COR-L47 (cell line): ENCODE measurements at regions not wholly inside any gene's neighbourhood (a gene's known extent, or its start where the extent isn't known, plus 50 kb on each side); places are given as distances from the start of the nearest gene placed in this dataset.
"Not testable (repeated sequence)": the region's sequence is repeated elsewhere in the genome, so short reads cannot be mapped to it uniquely, and the experiment has no call there.

Source experiments
- DNase-seq: peaks from one replicate; lab custom pipeline; 2025; lab: John Stamatoyannopoulos, UW

DNA sequence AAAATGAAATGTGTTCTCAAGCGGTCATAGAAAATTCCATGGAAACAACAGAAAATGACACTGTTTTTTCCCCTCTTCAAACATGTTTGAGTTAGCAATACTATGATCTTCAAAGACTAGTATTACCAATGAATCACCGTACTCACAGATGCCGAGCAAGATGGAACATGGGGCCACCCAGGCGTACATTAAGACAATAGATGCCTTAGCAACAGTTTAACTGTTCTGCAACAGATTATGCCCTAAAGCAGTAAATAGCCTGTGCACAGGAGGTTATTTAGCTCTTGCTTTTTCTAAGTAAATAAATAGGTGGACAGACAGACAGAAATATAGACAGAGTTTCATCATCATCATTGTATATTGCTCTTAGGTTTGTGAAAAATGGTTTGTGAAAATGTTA lies 284.0 kb upstream of the DEFB112 start:
- no peak for DNase-seq

DNA sequence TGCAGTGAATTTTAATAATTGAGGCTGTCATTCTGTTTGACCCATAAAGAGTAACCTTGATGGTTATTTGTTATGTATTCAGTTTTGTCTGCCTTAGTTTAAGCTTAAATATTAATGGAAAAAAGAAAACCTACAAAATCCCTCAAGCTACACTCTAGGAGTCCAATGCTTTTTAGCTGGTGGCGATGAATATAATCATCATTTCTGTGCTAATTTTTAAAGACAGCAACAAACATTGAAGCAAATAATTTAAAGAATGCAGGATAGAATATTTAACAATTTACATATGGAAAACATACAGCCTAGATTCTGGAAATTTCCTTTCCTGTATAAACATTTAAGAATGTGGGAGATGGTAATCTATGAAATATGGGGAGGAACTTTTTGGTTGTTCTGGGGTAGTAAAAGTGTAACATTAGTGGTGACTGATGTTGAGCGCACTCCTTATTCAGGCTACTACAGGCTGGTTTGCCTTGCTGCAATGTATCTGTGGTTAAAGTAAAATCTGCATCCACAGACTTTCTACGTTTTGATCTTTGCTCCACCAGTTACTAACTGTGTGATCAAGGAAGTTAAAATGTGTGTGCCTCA lies 287.9 kb upstream of the DEFB112 start:
- DNase-seq: no peak

DNA sequence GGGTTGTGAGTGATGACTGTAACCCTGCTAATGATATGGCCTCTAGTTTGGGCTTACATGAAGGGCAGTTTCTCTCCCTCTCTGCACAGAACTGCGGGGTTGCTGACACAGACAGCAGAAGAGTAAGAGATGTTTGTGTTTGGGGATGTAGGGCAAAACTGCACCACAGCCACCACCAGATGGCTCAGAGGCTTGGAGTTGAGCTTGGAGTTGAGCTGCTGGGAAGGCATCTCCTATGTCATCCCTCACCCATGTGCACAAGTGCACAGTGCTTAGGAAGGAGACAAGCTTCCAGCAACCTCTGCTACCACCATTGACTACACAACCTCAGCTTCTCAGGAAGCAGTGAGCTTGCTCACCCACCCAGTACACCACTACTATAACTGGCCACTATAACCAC lies 303.9 kb upstream of the DEFB112 start:
- DNase-seq: no peak

DNA sequence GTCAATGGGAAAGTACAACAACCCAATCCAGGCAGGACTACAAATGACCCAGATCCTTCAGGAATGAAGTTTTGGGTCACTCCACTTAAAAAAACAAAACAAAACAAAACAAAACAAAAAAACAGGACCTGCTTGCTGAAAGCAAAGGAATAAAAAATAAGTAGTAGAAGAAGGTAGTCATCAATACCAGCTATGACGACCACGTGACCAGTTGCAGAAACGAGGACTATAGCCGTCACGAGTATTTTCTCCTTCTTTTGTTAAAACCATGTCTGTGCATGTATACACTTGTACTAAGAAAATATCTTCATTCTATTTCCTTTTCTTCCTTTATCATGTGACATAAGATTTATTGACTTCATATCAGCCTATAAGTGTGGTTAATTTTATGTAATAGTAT lies 308.4 kb upstream of the DEFB112 start:
- DNase-seq: no peak

DNA sequence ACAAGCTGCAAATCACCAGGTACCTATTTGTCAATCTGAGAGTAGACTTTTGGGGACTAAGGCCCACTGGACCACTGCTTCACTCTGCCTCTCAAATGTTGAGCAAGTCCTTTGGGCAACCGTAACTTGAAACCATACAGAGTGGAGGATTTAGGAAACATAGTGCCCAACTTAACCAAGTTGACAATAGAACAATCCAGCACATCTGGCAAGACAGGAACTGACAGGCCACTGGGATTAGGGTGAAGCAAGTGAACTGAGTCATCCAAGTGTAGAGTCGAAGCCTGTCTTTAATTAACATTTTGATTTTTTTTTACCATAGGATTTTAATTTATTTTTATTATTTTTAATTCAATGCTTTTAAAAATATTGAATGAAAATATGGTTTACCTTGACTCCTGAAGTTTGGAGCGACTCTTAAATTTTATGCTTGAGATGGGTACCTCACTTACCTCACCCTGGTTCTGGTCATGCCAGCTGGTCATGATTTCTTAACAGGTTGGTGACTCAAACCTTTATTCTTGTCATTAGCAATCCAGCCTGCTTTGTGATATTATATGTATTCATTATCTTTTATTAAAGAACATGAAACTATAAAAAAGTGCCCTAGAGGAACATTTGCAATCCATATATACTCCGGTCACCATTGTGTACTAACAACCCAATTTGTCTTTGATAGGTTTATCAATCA lies 312.1 kb upstream of the DEFB112 start:
- no peak for DNase-seq

DNA sequence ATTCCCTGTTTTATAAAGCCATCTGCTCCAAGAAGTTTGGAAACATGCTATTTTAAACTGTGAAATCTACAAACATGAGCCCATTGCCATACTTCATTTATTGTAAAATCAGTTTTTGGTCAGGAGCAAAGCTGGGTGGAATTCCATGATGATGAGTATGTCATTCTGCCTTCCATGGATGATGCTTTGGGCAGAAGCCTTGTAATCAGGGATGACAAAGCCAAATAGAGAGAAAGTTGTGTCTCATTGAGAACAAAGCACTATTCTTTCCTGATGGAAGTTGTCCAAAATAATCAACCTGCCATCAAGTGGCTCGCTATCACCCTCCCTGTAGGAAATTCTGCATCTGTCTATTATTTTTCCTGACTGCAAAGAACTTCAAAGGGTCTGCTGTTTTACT lies 313.0 kb upstream of the DEFB112 start:
- no peak for DNase-seq

DNA sequence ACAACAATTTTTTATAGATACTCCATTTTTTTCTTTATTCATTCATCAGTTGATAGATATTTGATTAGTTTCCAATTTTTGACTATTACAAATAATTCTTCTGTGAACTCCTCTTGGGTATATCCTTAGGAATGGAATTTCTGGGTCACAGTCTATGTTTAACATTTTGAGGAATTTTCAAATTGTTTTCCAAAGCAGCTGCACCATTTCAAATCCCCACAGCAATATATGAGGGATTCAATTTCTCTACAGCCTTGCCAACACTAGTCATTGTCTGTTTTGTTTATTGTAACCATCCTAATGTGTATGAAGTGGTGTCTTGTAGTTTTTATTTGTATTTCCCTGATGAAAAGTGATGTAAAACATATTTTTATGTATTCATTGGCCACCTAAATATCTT lies 320.3 kb upstream of the DEFB112 start:
- DNase-seq: no peak

DNA sequence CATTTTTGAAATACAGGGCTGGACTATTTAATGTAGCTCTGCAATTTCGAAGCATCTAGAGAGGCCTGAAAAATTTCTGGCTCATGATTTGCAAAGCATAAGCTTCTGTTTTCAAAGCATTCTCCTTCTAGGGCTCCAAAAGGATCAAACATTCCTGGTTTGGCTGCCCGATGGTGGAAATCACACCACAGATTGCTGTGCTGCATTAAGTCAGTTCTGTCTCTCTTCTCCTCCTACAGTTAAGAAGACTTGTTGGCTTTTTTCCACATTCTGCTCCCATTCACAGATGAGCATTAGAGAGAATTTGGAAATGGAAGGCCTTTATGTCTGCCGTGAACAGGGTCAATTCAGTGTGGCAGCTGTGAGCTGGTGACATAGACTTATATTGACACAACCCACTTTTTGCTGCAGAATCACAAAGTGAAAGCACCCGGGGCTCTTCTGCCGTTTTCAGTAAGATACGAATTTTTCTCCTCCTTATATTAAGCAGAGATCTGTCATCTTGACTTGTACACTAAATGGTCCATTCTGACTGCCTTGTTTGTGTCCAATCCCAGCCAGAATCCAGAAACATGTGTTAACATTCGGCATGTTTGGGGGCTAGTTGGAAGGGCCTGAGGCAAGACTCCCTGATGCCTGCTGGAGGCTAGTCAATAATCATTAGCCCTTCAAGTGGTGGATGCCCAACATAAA lies 330.8 kb upstream of the DEFB112 start:
- no peak for DNase-seq

DNA sequence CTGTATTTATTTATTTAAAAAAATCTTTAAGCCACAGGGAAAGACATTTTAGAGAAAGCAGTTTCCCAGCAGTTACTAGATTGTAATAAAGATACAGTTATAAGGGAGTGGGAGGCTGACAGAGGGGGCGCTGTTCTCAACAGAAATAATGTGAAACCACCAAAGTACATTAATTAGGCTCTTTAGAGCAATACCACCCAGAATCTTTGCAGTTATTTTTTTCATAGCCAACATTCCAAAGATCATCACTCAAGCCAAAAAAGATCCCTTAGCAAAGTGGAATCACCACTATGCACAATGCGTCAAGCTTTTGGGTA lies 331.3 kb upstream of the DEFB112 start:
- DNase-seq: no peak

DNA sequence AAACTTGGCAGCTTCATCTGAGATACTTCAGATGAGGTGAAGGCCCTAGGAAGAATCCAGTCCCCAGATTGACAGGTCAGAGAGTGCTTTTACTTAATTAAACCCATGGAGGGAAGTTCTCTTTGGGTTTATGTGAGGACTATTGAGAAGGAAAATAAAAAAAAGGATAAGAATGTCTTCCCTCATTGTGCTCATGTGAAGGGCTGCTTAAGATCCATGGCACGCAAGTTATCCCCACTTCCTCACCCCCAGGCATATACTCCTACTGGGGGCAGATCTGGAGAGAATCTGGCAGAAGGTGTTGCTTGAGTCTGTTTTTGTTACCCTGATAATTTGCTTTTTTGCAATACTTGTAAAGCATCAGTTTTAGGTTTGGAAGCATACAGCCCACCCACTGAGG lies 322.9 kb upstream of the TFAP2D start:
- no peak for DNase-seq

DNA sequence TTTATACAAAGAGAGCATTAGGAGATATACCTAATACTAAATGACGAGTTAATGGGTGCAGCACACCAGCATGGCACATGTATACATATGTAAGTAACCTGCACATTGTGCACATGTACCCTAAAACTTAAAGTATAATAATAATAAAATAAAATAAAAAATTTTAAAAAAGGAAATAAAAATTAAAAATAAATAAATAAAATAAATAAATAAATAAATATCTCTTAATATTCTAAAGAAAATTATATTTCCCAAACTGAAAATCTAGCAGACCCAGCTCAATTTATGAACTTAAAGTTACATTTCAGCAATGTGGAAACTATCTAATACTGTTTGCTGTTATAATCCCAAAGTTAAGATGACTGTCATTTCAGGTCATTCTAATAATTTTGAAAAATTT lies 319.2 kb upstream of the TFAP2D start:
- DNase-seq: not testable (repeated sequence)

DNA sequence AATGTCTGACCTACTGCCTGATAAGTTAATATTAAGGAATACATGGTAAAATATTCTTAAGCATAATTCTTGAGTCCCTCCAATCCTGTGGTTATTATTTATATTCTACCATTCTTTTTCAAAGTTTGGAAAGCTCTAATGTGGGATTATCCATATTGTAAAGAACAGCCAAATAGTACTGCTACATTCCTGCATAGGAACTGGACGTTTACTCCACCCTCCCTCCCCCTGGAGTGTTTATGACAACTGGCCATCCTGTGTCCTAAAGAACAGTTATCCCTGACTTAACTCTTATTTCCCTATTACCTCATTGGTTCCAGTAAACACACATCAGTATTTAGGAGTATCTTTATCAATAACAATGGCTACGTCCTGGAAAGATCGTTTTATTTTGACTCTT lies 308.7 kb upstream of the TFAP2D start:
- no peak for DNase-seq

DNA sequence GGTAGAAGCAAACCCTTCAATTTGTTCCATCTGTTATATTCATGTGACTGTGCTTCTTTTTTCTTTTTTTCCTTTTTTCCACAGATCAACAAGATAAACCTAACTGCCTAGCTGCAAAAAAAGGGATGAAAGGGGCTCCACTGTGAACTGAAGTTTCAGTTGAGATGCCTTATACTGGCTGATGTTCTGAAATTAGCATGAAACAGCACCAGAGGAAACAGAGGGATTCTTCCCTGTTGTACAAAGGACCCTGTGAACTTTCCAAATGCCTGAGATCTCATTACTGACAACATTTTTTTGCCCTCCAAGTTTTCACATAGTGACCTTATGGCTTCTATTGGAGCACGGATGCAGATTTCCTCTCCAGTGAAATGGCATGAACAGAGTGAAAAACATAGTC lies 302.7 kb upstream of the TFAP2D start:
- DNase-seq: no peak

DNA sequence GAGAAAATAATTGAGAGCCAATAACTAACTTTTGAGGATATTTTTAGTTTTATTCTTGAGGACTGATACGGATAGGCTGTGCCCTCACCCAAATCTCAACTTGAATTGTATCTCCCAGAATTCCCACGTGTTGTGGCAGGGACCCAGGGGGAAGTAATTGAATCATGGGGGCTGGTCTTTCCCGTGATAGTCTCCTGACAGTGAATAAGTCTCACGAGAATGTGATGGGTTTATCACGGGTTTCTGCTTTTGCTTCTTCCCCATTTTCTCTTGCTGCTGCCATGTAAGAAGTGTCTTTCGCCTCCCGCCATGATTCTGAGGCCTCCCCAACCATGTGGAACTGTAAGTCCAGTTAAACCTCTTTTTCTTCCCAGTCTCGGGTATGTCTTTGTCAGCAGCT lies 292.3 kb upstream of the TFAP2D start:
- DNase-seq: not testable (repeated sequence)

DNA sequence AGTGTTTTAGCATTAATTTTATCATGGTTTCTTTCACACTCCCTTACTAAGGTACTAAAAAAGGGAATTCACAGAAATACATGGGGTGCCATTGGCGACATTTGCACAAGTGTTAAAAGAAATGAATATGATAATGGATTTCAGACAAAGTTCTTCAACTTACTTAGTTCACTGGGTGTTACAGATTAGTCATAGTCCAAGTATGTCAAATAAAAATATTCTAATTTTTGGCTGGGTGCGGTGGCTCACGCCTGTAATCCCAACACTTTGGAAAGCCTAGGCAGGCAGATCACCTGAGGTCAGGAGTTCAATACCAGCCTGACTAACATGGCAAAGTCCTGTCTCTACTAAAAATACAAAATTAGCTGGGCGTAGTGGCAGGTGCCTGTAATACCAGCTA lies 286.1 kb upstream of the TFAP2D start:
- no peak for DNase-seq

DNA sequence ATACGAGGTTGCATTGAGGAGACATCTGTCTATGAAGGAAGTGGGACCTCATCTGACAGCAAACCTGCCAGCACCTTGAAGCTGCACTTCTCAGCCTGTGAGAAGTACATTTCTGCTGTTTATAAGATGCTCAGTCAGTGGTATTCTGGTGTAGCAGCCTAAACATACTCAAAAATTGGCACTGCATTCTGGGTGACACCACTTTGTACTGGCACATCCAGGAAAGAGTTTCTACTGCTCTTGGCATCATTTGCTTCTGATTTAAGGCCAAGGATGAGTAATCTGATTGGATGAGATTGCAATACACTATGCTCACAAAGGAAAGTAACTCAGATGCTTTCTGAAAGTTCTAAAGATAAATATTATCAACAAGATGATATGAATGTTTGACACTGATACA lies 275.4 kb upstream of the TFAP2D start:
- no peak for DNase-seq

DNA sequence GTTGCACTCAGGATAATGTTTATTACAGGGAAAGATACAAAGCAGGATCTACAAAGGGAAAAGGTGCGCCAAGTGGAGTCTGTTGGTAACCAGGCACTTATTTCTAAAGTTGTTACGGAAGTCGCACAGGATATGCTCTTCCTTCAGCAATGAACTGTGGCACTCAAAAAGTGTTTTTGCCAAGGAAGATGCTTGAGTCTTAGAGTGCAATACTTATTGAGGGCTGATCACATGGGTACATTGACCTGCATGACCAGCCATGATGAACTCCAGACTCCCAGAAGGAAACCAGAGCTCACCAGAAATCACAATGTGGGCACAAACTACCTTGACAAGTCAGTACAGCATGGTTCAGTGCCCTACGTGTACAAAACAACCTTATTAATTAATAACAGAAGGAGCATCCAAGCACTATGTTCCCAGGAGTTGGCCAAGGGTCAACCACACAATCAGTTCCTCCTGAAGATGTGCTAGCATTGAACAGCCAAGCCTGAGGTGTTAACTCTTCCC lies 270.7 kb upstream of the TFAP2D start:
- no peak for DNase-seq

DNA sequence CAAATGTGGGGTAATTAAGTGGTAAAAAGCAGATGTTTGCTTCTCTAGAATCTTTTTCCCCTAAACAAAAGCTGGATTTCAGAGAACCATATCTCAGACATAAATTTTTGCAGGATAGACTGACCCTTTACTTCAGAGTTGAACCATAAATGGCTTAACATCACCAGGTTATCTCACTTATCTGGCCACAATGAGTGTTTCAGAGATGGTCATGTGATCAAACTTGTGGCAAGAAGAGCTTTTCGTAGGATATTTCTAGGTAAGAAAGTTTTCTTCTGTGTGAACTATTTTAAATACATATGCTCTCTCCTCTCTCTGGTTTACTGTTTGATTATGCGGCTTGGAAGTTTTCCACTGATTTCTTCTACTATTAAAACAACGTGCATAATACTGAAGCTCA lies 270.2 kb upstream of the TFAP2D start:
- DNase-seq: no peak

DNA sequence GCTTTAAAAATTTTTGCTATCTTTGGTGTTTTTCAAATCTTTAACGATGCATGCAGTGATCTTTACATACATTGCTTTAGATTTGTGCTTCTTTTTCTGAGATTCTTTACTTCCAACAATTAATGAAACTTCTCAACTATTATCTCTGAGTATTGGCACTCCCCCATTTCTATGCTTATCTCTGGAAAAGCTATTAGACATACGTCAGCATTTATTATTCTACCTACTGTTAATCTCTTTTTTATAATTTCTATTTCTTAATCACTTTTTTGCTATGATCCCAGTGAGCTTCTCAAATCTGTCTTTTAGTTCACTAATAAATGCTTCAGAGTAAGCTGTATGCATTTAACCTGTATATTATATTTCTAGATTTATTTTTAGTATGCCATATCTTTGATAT lies 264.2 kb upstream of the TFAP2D start:
- DNase-seq: no peak

DNA sequence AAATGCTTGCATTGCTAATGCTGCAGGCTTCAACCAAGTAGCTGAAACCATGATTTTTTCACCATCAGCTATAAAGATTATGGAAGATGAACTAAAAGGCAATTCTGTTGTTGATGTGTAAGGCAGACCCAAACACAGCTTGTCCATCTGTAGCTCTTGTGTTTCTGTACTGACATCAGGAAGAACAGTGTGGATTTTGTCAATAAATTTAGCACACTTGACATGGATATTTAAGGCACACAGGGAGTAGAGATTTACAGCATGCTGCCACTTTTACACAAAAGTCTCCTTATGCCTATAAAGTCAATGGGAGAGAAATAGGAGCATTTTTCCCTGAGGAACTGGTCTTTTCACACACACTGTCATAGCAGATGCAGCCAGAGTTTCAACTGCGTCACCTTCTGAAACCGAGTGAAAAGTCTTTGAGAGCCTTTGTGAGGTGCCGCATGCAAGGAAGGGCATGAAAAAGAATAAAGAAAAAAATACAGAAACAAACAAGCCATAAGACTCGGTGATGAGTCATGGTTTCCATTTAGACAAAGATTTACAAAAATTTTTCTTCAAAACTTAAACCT lies 261.4 kb upstream of the TFAP2D start:
- DNase-seq: no peak

DNA sequence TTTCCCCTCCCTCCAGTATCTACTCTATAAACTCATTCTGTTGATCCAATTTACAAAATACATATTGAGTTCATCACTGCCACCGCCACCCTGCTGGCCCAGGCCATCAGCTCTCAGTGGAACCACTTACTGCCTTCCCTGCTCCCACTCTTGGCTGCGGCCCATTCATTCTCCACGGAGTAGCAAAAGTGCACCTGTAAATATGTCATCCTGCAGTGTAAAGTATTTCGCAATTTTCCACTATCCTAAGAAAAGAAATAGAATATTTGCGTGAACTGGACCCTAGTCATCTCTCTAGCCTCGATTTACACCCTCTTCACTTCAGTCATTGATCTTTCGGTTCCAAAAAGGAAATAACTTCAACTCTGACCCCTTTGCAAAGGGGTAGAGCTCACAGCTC lies 258.3 kb upstream of the TFAP2D start:
- no peak for DNase-seq

DNA sequence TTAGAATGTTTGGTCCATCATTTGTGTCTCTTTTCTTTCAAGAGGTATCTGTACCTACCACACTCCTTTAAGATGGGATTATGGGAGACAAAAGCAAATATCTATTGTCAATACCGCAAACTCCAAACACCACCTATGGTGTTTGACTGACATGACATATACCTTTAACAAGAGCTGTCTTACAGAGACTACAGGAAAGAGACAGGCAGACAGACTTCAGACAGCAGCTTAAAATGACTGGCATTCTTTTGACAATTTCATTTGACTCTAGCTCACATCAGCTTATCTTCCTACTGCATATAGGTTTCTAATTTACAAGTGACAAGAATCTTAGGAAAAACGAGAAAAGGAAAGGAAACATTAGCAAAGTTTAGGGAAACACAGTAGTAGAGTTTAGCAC lies 256.0 kb upstream of the TFAP2D start:
- DNase-seq: no peak

DNA sequence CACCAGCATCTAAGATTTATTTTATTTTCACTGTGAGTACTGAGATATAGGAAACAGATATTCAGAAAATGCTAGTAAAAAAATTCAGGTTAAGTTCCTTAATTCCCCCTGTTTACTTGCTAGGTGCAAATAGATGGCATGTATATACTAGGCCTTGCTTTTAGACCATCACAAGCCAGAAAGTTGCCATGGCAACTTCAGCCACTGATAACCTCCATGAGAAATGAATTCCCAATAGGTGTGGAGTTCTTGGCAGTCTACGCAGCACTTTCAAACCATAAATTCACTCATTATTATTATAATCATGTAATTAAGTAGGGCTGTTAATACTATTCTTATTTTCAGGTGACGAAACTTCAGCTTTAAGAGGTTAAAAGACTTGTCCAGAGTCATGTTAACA lies 251.6 kb upstream of the TFAP2D start:
- no peak for DNase-seq
